ENCODE measurements at regions not wholly inside any gene's neighbourhood (a gene's known extent, or its start where the extent isn't known, plus 50 kb on each side); places are given as distances from the start of the nearest gene placed in this dataset.

DNA sequence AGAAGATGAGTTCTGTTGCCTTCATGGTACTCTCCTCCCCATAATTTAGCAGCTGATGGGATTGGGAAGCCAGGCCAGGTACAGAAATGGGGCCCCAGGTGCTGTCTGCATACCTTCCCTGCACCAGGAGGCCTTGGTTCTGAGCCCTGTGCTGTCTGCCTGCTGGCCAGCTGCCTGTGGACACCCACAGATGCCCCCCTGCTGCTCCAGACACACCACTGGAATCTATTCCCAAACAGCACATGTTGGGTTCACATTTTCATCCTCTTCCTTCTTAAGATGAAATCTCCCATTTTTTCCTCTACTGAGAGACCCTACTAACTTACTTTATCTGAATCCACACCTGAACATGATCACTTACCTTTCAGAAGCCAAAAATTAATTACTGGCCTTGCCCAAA, 152.0 kb upstream of the CCDC68 start:
- no peak overlapping the region for H3K4me3 ChIP-seq (ENCODE audit: low read depth, low read length)
- H3K9me3 ChIP-seq, result no peaks in the 10 kb centered on the region
- no peaks in the 10 kb centered on the region for H3K4me1 ChIP-seq
- H3K27me3 ChIP-seq, result no peaks in the 10 kb centered on the region
- DNase-seq, result no peak
- TF ChIP-seq, protein P1, sequence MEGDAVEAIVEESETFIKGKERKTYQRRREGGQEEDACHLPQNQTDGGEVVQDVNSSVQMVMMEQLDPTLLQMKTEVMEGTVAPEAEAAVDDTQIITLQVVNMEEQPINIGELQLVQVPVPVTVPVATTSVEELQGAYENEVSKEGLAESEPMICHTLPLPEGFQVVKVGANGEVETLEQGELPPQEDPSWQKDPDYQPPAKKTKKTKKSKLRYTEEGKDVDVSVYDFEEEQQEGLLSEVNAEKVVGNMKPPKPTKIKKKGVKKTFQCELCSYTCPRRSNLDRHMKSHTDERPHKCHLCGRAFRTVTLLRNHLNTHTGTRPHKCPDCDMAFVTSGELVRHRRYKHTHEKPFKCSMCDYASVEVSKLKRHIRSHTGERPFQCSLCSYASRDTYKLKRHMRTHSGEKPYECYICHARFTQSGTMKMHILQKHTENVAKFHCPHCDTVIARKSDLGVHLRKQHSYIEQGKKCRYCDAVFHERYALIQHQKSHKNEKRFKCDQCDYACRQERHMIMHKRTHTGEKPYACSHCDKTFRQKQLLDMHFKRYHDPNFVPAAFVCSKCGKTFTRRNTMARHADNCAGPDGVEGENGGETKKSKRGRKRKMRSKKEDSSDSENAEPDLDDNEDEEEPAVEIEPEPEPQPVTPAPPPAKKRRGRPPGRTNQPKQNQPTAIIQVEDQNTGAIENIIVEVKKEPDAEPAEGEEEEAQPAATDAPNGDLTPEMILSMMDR (IDR thresholded peaks at IDR 0.05; ENCODE audit: low read depth, low read length), result no peak
- H3K36me3 ChIP-seq, result no peaks in the 10 kb centered on the region

DNA sequence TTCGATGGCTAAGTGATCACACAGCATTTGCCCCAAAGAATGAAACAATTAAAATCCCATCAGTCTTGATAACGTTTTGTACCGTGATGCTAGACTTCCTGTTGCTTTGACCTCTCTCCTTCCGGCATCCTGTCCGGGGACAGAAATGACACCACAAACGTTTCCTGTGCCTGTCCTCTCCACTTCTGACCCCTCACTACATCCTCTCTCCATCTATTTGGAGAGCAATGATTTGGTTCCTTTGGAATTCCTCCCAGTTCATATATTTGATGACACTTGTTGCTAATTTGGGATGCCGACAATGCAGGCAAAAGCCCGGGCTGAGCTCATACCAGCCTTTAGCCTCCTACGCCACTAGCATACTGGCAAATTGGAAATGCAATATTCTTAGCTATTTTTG, 151.2 kb upstream of the CCDC68 start:
- H3K9me3 ChIP-seq, result no peaks in the 10 kb centered on the region
- H3K4me3 ChIP-seq (ENCODE audit: low read depth, low read length), result no peak overlapping the region
- H3K27me3 ChIP-seq, result no peaks in the 10 kb centered on the region
- TF ChIP-seq, protein P1 (IDR thresholded peaks at IDR 0.05; ENCODE audit: low read depth, low read length), result no peak
- no peaks in the 10 kb centered on the region for H3K4me1 ChIP-seq
- DNase-seq, result no peak
- no peaks in the 10 kb centered on the region for H3K36me3 ChIP-seq

DNA sequence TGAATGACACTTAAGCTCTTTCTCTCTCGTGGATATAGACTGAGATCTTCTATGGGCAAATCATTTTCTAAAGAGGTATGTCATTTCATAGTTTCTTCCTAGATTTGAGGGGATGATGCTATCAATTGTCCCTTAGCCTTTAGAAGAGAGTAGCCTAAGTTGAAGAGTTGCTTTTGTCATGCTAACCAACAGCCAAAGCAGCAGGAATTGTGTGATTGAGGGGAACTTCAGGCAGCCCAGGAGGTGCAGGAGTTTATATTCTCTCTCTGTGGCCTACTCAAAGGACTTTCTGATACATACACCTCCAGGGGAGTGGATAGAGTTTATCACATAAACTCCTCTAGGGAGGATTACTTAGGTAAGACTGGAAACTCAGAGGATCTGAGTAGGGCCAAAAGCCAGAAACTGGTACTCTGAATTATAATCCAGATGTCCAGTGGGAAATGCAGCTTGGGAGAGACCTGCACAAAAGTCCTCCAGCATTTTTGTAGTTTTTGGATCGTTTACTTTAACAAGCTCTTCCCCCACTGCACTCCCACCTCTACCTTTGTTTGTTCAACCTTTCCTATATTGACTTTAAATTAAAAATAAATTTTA, 150.7 kb upstream of the CCDC68 start:
- Histone ChIP-seq H3K9me3 (no peaks in the 10 kb centered on the region), H3K4me1 (no peaks in the 10 kb centered on the region), H3K4me3 (ENCODE audit: low read depth, low read length) (no peak overlapping the region), H3K36me3 (no peaks in the 10 kb centered on the region), H3K27me3 (no peaks in the 10 kb centered on the region)
- no peak for DNase-seq
- TF ChIP-seq, protein P1 (IDR thresholded peaks at IDR 0.05; ENCODE audit: low read depth, low read length), result no peak

DNA sequence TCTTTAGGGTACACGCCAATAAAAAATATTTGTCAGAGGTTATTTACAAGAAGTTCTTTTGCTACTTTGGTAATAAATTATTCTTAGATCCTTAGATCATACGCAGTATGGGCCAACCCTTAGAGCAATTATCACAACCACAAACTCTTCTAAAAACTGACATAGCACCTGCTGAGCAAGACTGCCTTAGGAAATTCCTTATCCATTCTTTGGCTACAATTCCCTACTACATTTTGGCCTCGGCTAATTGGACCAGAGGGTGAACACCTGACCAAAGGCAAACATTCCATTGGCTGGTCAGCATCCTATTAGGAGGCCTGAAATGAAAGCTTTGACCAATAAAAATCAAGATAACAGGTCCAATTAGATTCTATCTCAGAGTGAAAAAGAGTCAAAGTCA, 147.6 kb upstream of the CCDC68 start:
- Histone ChIP-seq H3K27me3 (no peaks in the 10 kb centered on the region), H3K4me1 (no peaks in the 10 kb centered on the region), H3K36me3 (no peaks in the 10 kb centered on the region), H3K9me3 (no peaks in the 10 kb centered on the region), H3K4me3 (ENCODE audit: low read depth, low read length) (no peak overlapping the region)
- TF ChIP-seq, protein P1 (IDR thresholded peaks at IDR 0.05; ENCODE audit: low read depth, low read length), result no peak
- no peak for DNase-seq

DNA sequence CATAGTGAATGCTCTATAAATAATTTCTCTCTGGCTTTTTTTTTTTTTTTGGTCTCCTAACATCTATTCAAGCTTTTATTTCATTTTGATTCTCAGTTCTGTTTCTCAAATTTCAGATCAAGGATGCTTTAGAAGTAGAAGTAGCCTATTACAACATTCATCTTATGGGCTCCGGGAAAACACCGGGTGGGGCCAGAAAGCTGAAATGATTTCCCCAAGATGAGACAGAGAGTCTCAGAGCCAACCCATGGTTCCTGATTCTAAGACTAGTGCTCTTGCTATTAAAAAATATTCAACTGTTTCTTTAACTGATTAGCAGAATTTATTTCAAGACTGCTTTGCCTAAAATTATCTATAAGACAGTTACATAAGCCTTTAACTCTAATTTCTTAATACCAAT, 147.2 kb upstream of the CCDC68 start:
- TF ChIP-seq, protein P1 (IDR thresholded peaks at IDR 0.05; ENCODE audit: low read depth, low read length), result no peak
- H3K27me3 ChIP-seq, result no peaks in the 10 kb centered on the region

DNA sequence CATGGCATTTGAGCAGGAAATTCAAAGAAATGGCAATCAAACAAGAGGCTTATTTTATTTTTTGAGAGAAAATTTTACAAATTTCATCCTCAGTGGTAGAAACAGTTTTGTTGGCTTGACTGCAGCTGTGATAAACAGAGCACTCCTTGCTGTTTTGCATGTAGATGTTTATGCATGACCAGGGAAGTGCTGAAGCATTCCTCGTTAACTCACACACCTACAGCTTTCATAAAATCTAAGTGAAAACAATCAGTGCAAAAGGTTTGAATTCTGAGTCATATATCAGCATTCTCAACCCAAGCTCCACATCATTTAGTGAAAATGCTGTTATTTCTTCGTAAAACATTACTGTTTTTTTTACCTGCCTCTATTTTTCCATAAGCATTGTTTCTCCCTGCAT, 146.6 kb upstream of the CCDC68 start:
- Histone ChIP-seq H3K9me3 (no peaks in the 10 kb centered on the region), H3K36me3 (no peaks in the 10 kb centered on the region), H3K27me3 (no peaks in the 10 kb centered on the region), H3K4me1 (no peaks in the 10 kb centered on the region), H3K4me3 (ENCODE audit: low read depth, low read length) (no peak overlapping the region)
- no peak for DNase-seq
- TF ChIP-seq, protein P1 (IDR thresholded peaks at IDR 0.05; ENCODE audit: low read depth, low read length), result no peak

More for the DNA sequence above, 147.2 kb upstream of the CCDC68 start:
- no peaks in the 10 kb centered on the region for H3K36me3 ChIP-seq
- H3K4me3 ChIP-seq (ENCODE audit: low read depth, low read length), result no peak overlapping the region
- no peaks in the 10 kb centered on the region for H3K9me3 ChIP-seq
- no peak for DNase-seq
- H3K4me1 ChIP-seq, result no peaks in the 10 kb centered on the region
